ENCODE measurements at regions not wholly inside any gene's neighbourhood (a gene's known extent, or its start where the extent isn't known, plus 50 kb on each side); places are given as distances from the start of the nearest gene placed in this dataset.

DNA sequence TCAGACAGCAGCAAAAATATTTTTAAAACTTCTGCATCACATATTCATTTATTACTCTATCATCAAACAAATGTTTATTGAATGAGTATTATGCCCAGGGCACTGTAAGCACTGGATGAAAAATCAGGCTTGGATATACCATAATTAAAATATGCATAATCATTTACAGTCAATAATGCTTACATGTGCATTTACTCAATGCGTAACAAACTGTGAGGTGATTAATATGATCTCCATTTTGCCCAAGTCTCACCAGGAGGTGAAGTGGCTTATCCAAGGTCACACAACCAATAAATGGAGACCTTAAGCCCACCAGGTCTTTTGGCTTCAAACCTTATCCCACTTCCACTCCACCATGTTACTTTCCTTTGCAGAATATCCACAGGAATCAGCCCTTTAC lies 117.3 kb upstream of the SLC24A5 start:
- Mint-ChIP-seq H3K4me3 (no peak overlapping the region), H3K36me3 (no peaks in the 10 kb centered on the region), H3K27ac (no peak overlapping the region), H3K27me3 (peaks cover 0 to 5% of the 10 kb centered on the region in 2 donors), H3K4me1 (no peaks in the 10 kb centered on the region), H3K9me3 (no peaks in the 10 kb centered on the region)
- Histone ChIP-seq H3K9me3 (no peaks in the 10 kb centered on the region), H3K27me3 (replicated peaks in 1 of 2; ENCODE audit: control insufficient read depth in 2 of 2, extremely low read depth in 1 of 2, insufficient read depth in 2 of 2, low read length in 1 of 2) (no peaks in the 10 kb centered on the region), H3K27ac (ENCODE audit: low read length) (no peak overlapping the region), H3K4me1 (ENCODE audit: control insufficient read depth in 1 of 2, extremely low read depth in 1 of 2, insufficient read depth in 2 of 2, low read length in 2 of 2) (no peaks in the 10 kb centered on the region), H3K36me3 (ENCODE audit: control insufficient read depth in 2 of 2, extremely low read depth in 1 of 2, insufficient read depth in 1 of 2, low read length in 1 of 2) (no peaks in the 10 kb centered on the region), H3K4me3 (ENCODE audit: control insufficient read depth in 1 of 2, extremely low read depth in 1 of 2, low read length in 1 of 2) (no peak overlapping the region)
- no peak for ATAC-seq (replicated peaks in 1 of 4)
- no CpG with 5 or more reads among the region's 1 CpG for WGBS (ENCODE audit: insufficient coverage)
- DNase-seq, result no peak
- POLR2A ChIA-PET, result no interaction called here
- CTCF ChIA-PET, result no interaction called here

DNA sequence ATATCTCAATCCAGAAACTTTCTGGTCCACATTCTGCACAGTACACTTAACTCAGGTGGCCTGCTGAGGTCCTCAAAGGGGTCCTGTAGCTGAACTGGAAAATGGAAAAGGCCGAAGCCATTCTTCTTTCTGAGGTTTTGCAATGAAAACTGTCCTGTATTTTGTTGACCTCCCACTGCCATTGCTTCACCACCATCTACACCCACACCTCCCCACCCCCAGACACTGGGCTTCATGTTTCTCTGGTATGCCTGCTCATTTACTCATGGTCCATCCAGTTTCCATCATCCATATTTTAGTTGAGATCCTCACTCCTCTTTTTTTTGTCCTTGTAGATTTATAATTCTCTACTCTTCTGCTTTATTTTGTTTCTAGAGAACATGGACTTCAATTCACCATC lies 115.7 kb upstream of the SLC24A5 start:
- H3K27ac ChIP-seq (ENCODE audit: low read length), result no peak overlapping the region
- WGBS (ENCODE audit: insufficient coverage), result 80% methylated on average over 1 of the region's 1 CpG
- H3K4me1 ChIP-seq (ENCODE audit: control insufficient read depth in 1 of 2, extremely low read depth in 1 of 2, insufficient read depth in 2 of 2, low read length in 2 of 2), result no peaks in the 10 kb centered on the region
- CTCF ChIA-PET, result no interaction called here
- no peaks in the 10 kb centered on the region for H3K9me3 Mint-ChIP-seq
- H3K4me3 ChIP-seq (ENCODE audit: control insufficient read depth in 1 of 2, extremely low read depth in 1 of 2, low read length in 1 of 2), result no peak overlapping the region
- no peak overlapping the region for H3K27ac Mint-ChIP-seq
- POLR2A ChIA-PET, result no interaction called here
- no peaks in the 10 kb centered on the region for H3K4me1 Mint-ChIP-seq
- ATAC-seq (replicated peaks in 1 of 4), result no peak
- no peaks in the 10 kb centered on the region for H3K9me3 ChIP-seq
- H3K27me3 ChIP-seq (replicated peaks in 1 of 2; ENCODE audit: control insufficient read depth in 2 of 2, extremely low read depth in 1 of 2, insufficient read depth in 2 of 2, low read length in 1 of 2), result no peaks in the 10 kb centered on the region
- no peak for DNase-seq
- peaks cover 0 to 7% of the 10 kb centered on the region in 2 donors for H3K27me3 Mint-ChIP-seq
- no peaks in the 10 kb centered on the region for H3K36me3 ChIP-seq (ENCODE audit: control insufficient read depth in 2 of 2, extremely low read depth in 1 of 2, insufficient read depth in 1 of 2, low read length in 1 of 2)
- no peaks in the 10 kb centered on the region for H3K36me3 Mint-ChIP-seq
- H3K4me3 Mint-ChIP-seq, result no peak overlapping the region

DNA sequence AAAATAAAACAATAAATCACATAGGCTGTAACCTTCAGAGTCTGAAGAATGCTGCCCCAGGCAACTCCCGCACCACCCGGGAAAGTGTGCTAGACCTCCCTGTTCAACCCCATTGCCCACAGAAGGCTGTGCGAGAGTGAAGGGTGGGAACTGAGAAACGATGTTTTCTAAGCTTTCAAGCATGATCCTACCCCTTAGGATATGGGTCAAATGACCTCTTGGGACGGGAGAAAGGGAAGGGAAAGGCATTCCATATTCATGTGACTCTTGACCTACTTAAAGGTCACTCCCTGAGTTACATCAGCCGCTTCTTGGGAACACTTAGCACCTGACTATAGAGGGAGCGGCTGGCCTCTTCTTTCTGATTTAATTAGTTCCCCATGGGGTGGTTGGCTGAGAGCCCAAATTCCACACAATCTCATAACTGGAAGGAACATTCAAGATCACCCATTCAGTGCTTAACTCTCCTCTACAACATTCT lies 114.7 kb upstream of the SLC24A5 start:
- Histone ChIP-seq H3K27ac (ENCODE audit: low read length) (no peak overlapping the region), H3K36me3 (ENCODE audit: control insufficient read depth in 2 of 2, extremely low read depth in 1 of 2, insufficient read depth in 1 of 2, low read length in 1 of 2) (no peaks in the 10 kb centered on the region), H3K27me3 (replicated peaks in 1 of 2; ENCODE audit: control insufficient read depth in 2 of 2, extremely low read depth in 1 of 2, insufficient read depth in 2 of 2, low read length in 1 of 2) (no peaks in the 10 kb centered on the region), H3K9me3 (no peaks in the 10 kb centered on the region), H3K4me3 (ENCODE audit: control insufficient read depth in 1 of 2, extremely low read depth in 1 of 2, low read length in 1 of 2) (no peak overlapping the region), H3K4me1 (ENCODE audit: control insufficient read depth in 1 of 2, extremely low read depth in 1 of 2, insufficient read depth in 2 of 2, low read length in 2 of 2) (no peaks in the 10 kb centered on the region)
- CTCF ChIA-PET, result no interaction called here
- POLR2A ChIA-PET, result no interaction called here
- Mint-ChIP-seq H3K27ac (no peak overlapping the region), H3K4me3 (no peak overlapping the region), H3K27me3 (peaks cover 0 to 3% of the 10 kb centered on the region in 2 donors), H3K36me3 (no peaks in the 10 kb centered on the region), H3K9me3 (no peaks in the 10 kb centered on the region), H3K4me1 (no peaks in the 10 kb centered on the region)
- WGBS (ENCODE audit: insufficient coverage), result 73% methylated on average over 2 of the region's 7 CpGs
- no peak for ATAC-seq (replicated peaks in 1 of 4)
- no peak for DNase-seq

DNA sequence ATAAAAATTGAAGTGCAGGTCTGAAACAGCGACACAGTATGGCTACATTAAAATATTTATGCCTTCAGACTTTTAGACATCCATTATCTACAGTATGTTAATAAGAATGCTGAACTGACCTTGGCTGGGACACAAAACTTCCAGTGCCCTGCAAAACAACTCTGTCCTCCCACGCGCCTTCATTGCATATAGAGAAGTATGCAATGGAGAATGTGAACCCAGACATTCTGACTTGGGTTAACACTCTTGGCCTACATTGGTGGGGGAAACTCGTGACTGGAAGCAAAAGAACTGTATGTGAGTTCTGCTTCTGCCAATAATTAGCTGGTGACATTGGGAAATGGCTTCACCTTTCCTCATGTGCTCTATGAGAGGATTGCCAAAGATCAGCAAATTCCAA lies 110.5 kb upstream of the SLC24A5 start:
- Mint-ChIP-seq H3K36me3 (no peaks in the 10 kb centered on the region), H3K27ac (no peak overlapping the region), H3K27me3 (peaks cover 0 to 9% of the 10 kb centered on the region in 2 donors), H3K4me3 (no peak overlapping the region), H3K4me1 (no peaks in the 10 kb centered on the region), H3K9me3 (no peaks in the 10 kb centered on the region)
- Histone ChIP-seq H3K4me3 (ENCODE audit: control insufficient read depth in 1 of 2, extremely low read depth in 1 of 2, low read length in 1 of 2) (no peak overlapping the region), H3K27me3 (replicated peaks in 1 of 2; ENCODE audit: control insufficient read depth in 2 of 2, extremely low read depth in 1 of 2, insufficient read depth in 2 of 2, low read length in 1 of 2) (no peaks in the 10 kb centered on the region), H3K36me3 (ENCODE audit: control insufficient read depth in 2 of 2, extremely low read depth in 1 of 2, insufficient read depth in 1 of 2, low read length in 1 of 2) (no peaks in the 10 kb centered on the region), H3K9me3 (no peaks in the 10 kb centered on the region), H3K4me1 (ENCODE audit: control insufficient read depth in 1 of 2, extremely low read depth in 1 of 2, insufficient read depth in 2 of 2, low read length in 2 of 2) (no peaks in the 10 kb centered on the region), H3K27ac (ENCODE audit: low read length) (no peak overlapping the region)
- POLR2A ChIA-PET, result no interaction called here
- CTCF ChIA-PET, result no interaction called here
- 40% methylated on average over 1 of the region's 4 CpGs for WGBS (ENCODE audit: insufficient coverage)
- DNase-seq (no peak), ATAC-seq (replicated peaks in 1 of 4) (no peak)

DNA sequence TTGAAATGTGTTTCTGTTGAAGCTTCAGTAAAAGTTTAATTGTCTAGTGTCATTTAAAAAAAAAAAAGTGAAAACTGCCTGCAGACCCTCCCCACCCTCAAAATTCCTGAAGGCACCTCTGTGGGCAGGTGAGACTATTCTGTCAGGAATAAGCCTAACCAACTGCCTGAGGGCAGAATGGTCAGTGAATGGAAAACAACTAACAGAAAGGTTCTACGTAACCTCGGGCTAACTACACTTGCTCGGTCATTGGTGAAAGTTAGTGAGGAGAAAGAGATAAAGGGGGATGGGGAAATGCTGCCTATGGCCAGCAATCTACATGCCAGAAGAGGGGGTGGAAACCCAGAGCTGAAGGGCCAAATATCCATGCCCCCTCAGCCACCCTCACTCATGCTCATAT lies 108.6 kb upstream of the SLC24A5 start:
- ATAC-seq (replicated peaks in 1 of 4) (no peak), DNase-seq (no peak)
- Mint-ChIP-seq H3K27me3 (peaks cover 0 to 9% of the 10 kb centered on the region in 2 donors), H3K27ac (no peak overlapping the region), H3K9me3 (no peaks in the 10 kb centered on the region), H3K4me1 (no peaks in the 10 kb centered on the region), H3K36me3 (no peaks in the 10 kb centered on the region), H3K4me3 (no peak overlapping the region)
- no peaks in the 10 kb centered on the region for H3K9me3 ChIP-seq
- ChIA-PET CTCF (no interaction called here), POLR2A (no interaction called here)
- H3K4me1 ChIP-seq (ENCODE audit: control insufficient read depth in 1 of 2, extremely low read depth in 1 of 2, insufficient read depth in 2 of 2, low read length in 2 of 2), result no peaks in the 10 kb centered on the region
- H3K27me3 ChIP-seq (replicated peaks in 1 of 2; ENCODE audit: control insufficient read depth in 2 of 2, extremely low read depth in 1 of 2, insufficient read depth in 2 of 2, low read length in 1 of 2), result no peaks in the 10 kb centered on the region
- WGBS (ENCODE audit: insufficient coverage), result no CpG with 5 or more reads among the region's 3 CpGs
- H3K4me3 ChIP-seq (ENCODE audit: control insufficient read depth in 1 of 2, extremely low read depth in 1 of 2, low read length in 1 of 2), result no peak overlapping the region
- H3K36me3 ChIP-seq (ENCODE audit: control insufficient read depth in 2 of 2, extremely low read depth in 1 of 2, insufficient read depth in 1 of 2, low read length in 1 of 2), result no peaks in the 10 kb centered on the region
- no peak overlapping the region for H3K27ac ChIP-seq (ENCODE audit: low read length)

DNA sequence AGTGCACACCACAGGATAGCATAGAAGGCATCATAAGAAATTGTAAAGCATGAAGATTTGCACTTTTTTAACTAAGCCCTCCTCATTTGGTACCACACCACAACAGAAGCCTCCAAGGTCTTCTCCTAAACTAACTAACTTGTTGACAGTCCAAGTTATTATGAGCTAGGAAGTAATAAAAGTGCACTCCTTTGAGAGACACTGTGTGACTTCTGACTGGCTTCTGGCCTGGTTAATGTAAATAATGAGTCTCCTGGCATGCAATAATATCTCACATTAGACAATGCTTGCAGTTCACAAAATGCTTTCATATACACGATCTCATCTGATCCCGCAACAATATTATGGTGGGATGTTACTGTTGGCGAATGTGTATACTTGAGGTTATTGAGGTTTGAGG lies 103.9 kb upstream of the SLC24A5 start:
- CTCF ChIA-PET, result no interaction called here
- no peak overlapping the region for H3K4me3 Mint-ChIP-seq

DNA sequence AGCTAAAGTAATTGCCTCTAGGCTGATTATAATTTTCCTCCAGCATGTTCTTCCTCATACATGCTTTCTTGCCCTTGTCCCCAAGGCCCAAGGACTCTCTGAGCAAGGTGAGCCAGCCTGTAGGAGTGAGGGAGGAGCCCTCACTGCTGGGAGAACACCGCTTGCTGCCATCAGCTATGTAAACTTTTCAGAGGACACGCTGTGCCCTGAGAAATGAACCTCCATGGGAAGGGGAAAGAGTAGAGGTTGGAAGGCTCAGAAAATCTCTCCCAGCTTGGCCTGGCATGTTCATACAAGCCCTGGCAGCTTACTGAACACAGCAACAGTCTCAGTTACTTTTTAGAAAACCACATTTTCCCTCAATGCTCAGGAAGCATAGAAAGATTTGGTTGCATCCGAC lies 103.0 kb upstream of the SLC24A5 start:
- ChIA-PET POLR2A (no interaction called here), CTCF (no interaction called here)
- DNase-seq, result no peak
- H3K9me3 Mint-ChIP-seq, result no peaks in the 10 kb centered on the region
- no peaks in the 10 kb centered on the region for H3K4me1 Mint-ChIP-seq
- no peaks in the 10 kb centered on the region for H3K36me3 ChIP-seq (ENCODE audit: control insufficient read depth in 2 of 2, extremely low read depth in 1 of 2, insufficient read depth in 1 of 2, low read length in 1 of 2)
- H3K9me3 ChIP-seq, result no peaks in the 10 kb centered on the region
- H3K27me3 ChIP-seq (replicated peaks in 1 of 2; ENCODE audit: control insufficient read depth in 2 of 2, extremely low read depth in 1 of 2, insufficient read depth in 2 of 2, low read length in 1 of 2), result no peaks in the 10 kb centered on the region
- H3K27ac ChIP-seq (ENCODE audit: low read length), result no peak overlapping the region
- peaks cover 2 to 11% of the 10 kb centered on the region in 2 donors for H3K27me3 Mint-ChIP-seq
- H3K4me3 Mint-ChIP-seq, result no peak overlapping the region
- ATAC-seq (replicated peaks in 1 of 4), result no peak
- no peak overlapping the region for H3K4me3 ChIP-seq (ENCODE audit: control insufficient read depth in 1 of 2, extremely low read depth in 1 of 2, low read length in 1 of 2)
- WGBS (ENCODE audit: insufficient coverage), result no CpG with 5 or more reads among the region's 3 CpGs
- H3K27ac Mint-ChIP-seq, result no peak overlapping the region
- no peaks in the 10 kb centered on the region for H3K4me1 ChIP-seq (ENCODE audit: control insufficient read depth in 1 of 2, extremely low read depth in 1 of 2, insufficient read depth in 2 of 2, low read length in 2 of 2)
- no peaks in the 10 kb centered on the region for H3K36me3 Mint-ChIP-seq

More for the DNA sequence above, 103.9 kb upstream of the SLC24A5 start:
- Mint-ChIP-seq H3K9me3 (no peaks in the 10 kb centered on the region), H3K27me3 (peaks cover 2 to 11% of the 10 kb centered on the region in 2 donors), H3K4me1 (no peaks in the 10 kb centered on the region), H3K36me3 (no peaks in the 10 kb centered on the region), H3K27ac (no peak overlapping the region)
- no CpG with 5 or more reads among the region's 3 CpGs for WGBS (ENCODE audit: insufficient coverage)
- DNase-seq (no peak), ATAC-seq (replicated peaks in 1 of 4) (no peak)
- no peaks in the 10 kb centered on the region for H3K4me1 ChIP-seq (ENCODE audit: control insufficient read depth in 1 of 2, extremely low read depth in 1 of 2, insufficient read depth in 2 of 2, low read length in 2 of 2)
- no peak overlapping the region for H3K27ac ChIP-seq (ENCODE audit: low read length)
- H3K4me3 ChIP-seq (ENCODE audit: control insufficient read depth in 1 of 2, extremely low read depth in 1 of 2, low read length in 1 of 2), result no peak overlapping the region
- H3K36me3 ChIP-seq (ENCODE audit: control insufficient read depth in 2 of 2, extremely low read depth in 1 of 2, insufficient read depth in 1 of 2, low read length in 1 of 2), result no peaks in the 10 kb centered on the region
- H3K9me3 ChIP-seq, result no peaks in the 10 kb centered on the region
- POLR2A ChIA-PET, result no interaction called here
- no peaks in the 10 kb centered on the region for H3K27me3 ChIP-seq (replicated peaks in 1 of 2; ENCODE audit: control insufficient read depth in 2 of 2, extremely low read depth in 1 of 2, insufficient read depth in 2 of 2, low read length in 1 of 2)

All from T-cell (primary cell).